HL-60 (cell line): ENCODE measurements at regions not wholly inside any gene's neighbourhood (a gene's known extent, or its start where the extent isn't known, plus 50 kb on each side); places are given as distances from the start of the nearest gene placed in this dataset.

Experiments
- CTCF ChIP-seq: IDR thresholded peaks from one replicate; pipeline ENCODE4 v1.5.1; 2011; ENCODE audit warnings: low read length, control low read depth, inconsistent platforms; ENCODE audit not compliant: insufficient read depth
- GABPA ChIP-seq: IDR thresholded peaks from 2 replicates; pipeline ENCODE4 v1.6.1; 2012; ENCODE audit warnings: low read depth
- POLR2AphosphoS5 ChIP-seq: IDR thresholded peaks from 2 replicates; pipeline ENCODE4 v1.6.1; 2012; ENCODE audit warnings: low read depth
- REST ChIP-seq: IDR thresholded peaks from 2 replicates; pipeline ENCODE4 v1.6.1; 2012; ENCODE audit warnings: low read depth; ENCODE audit not compliant: insufficient replicate concordance
- SPI1 ChIP-seq: IDR thresholded peaks from 2 replicates; pipeline ENCODE4 v1.6.1; 2012; ENCODE audit warnings: low read depth, mild to moderate bottlenecking, borderline replicate concordance

GRCh38 chr2:199554026-199554425, 96.3 kb upstream of the SATB2 start:
- TF ChIP-seq CTCF (no peak), POLR2AphosphoS5 (no peak), REST (no peak), GABPA (no peak), SPI1 (no peak)
